Transverse colon (tissue), 4 donors: ENCODE measurements at regions not wholly inside any gene's neighbourhood (a gene's known extent, or its start where the extent isn't known, plus 50 kb on each side); places are given as distances from the start of the nearest gene placed in this dataset.

Experiments
- DNase-seq: peaks from one replicate; pipeline ENCODE4 v3.0.0-alpha.2; 2019
- H3K27ac ChIP-seq, 4 donors: fragments of 200-600 bp; sonication (generic); 2 replicates each; pipeline ENCODE4 v1.5.1; 2016 to 2018; ENCODE audit warnings: inconsistent platforms in 4 of 4
- H3K27me3 ChIP-seq: fragments of 200-600 bp; sonication (generic); 2 replicates; pipeline ENCODE4 v1.5.1; 2017; ENCODE audit warnings: inconsistent platforms
- H3K36me3 ChIP-seq, 4 donors: fragments of 200-600 bp; sonication (generic); 2 replicates each; pipeline ENCODE4 v1.5.1; 2017 to 2019; ENCODE audit warnings: inconsistent platforms in 4 of 4
- H3K4me1 ChIP-seq, 4 donors: fragments of 200-600 bp; sonication (generic); 2 replicates each; pipeline ENCODE4 v1.5.1; 2017 to 2020; ENCODE audit warnings: inconsistent platforms in 4 of 4
- H3K4me3 ChIP-seq, 4 donors: fragments of 200-600 bp; sonication (generic); 1 replicate in 1 of 4; 2 replicates in 3 of 4; pipeline versions ENCODE4 v1.5.1 to v1.6.1; 2017 to 2019; ENCODE audit warnings: inconsistent platforms in 4 of 4
- H3K9me3 ChIP-seq, 2 donors: fragments of 200-600 bp; sonication (generic); 2 replicates each; pipeline ENCODE4 v1.5.1; 2017 to 2019; ENCODE audit warnings: inconsistent platforms in 2 of 2
- EP300 ChIP-seq: sonication (generic); formaldehyde crosslinking; IDR thresholded peaks from one replicate; pipeline ENCODE4 v1.6.1; 2017; ENCODE audit warnings: antibody characterized with exemption, low read depth
- POLR2A ChIP-seq: fragments of 450-650 bp; IDR thresholded peaks from one replicate; pipeline ENCODE4 v1.6.1; 2016; ENCODE audit warnings: antibody characterized with exemption, mild to moderate bottlenecking, moderate library complexity
- POLR2AphosphoS5 ChIP-seq, 3 donors: sonication (generic); formaldehyde crosslinking; IDR thresholded peaks; one replicate each; pipeline ENCODE4 v1.6.1; 2016; ENCODE audit warnings: antibody characterized with exemption in 3 of 3
- WGBS, 2 donors: methylation state at CpG; one replicate each; pipeline ENCODE4 v1.1.5; 2018; ENCODE audit warnings: low coverage in 1 of 2; 5-methylcytosine and 5-hydroxymethylcytosine counted together
- in situ Hi-C, 4 donors: fragments of 200-750 bp; cut with MboI; loops; one replicate each; pipeline versions ENCODE4 v1.15.0 to v1.15.1; 2017; ENCODE audit warnings: low sequenced_read_pairs in 3 of 4, low pct_ligation_motif_present in 1 of 4, low pct_unique_long_range_greater_than_20kb in 1 of 4
- intact Hi-C: fragments of 100-400 bp; cut with DNase I; formaldehyde crosslinking; loops from one replicate; pipeline ENCODE4 v1.15.1; 2023; ENCODE audit warnings: low total_unique reads
- TF ChIP-seq, protein P1 (sequence below), 5 experiments: fragments of 200-600 bp in 3 of 5; fragments of 450-650 bp in 2 of 5; sonication (generic) in 3 of 5; IDR thresholded peaks; 1 replicate in 2 of 5; 2 replicates in 3 of 5; pipeline ENCODE4 v1.5.1; 2016 to 2017; ENCODE audit warnings: antibody characterized with exemption in 5 of 5, inconsistent platforms in 3 of 5, mild to moderate bottlenecking in 2 of 5, moderate library complexity in 1 of 5

DNA sequence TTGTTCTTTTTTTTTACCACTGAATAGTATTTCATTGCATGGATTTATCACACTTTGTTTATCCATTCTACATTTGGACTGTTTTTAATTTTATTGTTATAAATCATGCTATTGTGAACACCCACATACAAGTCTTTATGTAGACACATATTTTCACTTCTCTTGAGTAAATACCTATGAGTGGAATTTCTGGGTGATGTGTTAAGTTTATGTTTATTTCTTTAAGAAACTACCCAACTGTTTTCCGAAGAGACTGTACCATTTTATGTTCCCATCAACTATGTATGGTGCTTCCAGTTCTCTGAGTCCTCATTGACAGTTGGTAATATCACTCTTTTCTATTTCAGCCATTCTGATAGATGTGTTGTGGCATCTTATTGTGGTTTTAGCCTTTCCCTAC lies 54.0 kb downstream of the RIN2 start:
- Histone ChIP-seq H3K27ac (no peak overlapping the region), H3K4me3 (no peak overlapping the region), H3K4me1 (peaks cover 4 to 24% (median 6%) of the 10 kb centered on the region in 4 donors), H3K27me3 (no peaks in the 10 kb centered on the region), H3K9me3 (no peaks in the 10 kb centered on the region), H3K36me3 (no peaks in the 10 kb centered on the region)
- TF ChIP-seq POLR2A (no peak), POLR2AphosphoS5 (IDR thresholded peaks at IDR 0.05) (no peak), EP300 (no peak)
- TF ChIP-seq, protein P1, sequence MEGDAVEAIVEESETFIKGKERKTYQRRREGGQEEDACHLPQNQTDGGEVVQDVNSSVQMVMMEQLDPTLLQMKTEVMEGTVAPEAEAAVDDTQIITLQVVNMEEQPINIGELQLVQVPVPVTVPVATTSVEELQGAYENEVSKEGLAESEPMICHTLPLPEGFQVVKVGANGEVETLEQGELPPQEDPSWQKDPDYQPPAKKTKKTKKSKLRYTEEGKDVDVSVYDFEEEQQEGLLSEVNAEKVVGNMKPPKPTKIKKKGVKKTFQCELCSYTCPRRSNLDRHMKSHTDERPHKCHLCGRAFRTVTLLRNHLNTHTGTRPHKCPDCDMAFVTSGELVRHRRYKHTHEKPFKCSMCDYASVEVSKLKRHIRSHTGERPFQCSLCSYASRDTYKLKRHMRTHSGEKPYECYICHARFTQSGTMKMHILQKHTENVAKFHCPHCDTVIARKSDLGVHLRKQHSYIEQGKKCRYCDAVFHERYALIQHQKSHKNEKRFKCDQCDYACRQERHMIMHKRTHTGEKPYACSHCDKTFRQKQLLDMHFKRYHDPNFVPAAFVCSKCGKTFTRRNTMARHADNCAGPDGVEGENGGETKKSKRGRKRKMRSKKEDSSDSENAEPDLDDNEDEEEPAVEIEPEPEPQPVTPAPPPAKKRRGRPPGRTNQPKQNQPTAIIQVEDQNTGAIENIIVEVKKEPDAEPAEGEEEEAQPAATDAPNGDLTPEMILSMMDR (IDR thresholded peaks at IDR 0.05) = no peak
- in situ Hi-C loops (no loop called here), intact Hi-C loops (no loop called here)
- 86 to 87% methylated on average over 1 of the region's 1 CpG for WGBS, 2 donors
- DNase-seq = no peak

DNA sequence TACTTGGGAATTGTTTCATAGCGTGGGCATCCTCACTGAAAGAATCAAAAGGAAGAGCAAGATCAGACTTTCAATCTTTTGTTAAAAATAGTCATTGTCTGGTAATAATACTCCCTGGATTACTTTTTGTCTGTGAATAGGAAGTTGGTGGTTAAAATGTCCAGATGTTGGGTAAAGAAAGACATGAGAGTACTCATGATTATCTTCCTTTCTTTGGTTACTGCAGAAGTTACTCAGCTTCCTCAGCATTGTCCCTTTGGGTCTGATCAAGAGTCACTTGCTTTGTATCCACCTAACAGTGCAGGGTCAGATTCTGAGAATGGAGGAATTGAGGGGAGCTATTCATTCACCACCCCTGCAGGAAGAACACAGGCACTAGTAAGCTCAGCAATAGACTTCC lies 54.6 kb downstream of the RIN2 start:
- intact Hi-C loops = no loop called here
- 84 to 86% methylated on average over 1 of the region's 1 CpG for WGBS, 2 donors
- in situ Hi-C loops = no loop called here
- peaks cover 0 to 21% (median under 1%) of the 10 kb centered on the region in 4 donors for H3K4me1 ChIP-seq
- no peaks in the 10 kb centered on the region for H3K9me3 ChIP-seq
- no peak overlapping the region for H3K27ac ChIP-seq
- no peaks in the 10 kb centered on the region for H3K36me3 ChIP-seq
- no peak overlapping the region for H3K4me3 ChIP-seq
- H3K27me3 ChIP-seq = no peaks in the 10 kb centered on the region
- no peak for TF ChIP-seq POLR2AphosphoS5 (IDR thresholded peaks at IDR 0.05)
- TF ChIP-seq EP300 = no peak
- TF ChIP-seq POLR2A = no peak
- TF ChIP-seq, protein P1 (IDR thresholded peaks at IDR 0.05) = no peak
- no peak for DNase-seq

GRCh38 chr20:19813846-19814640 lies 56.0 kb downstream of the RIN2 start:
- in situ Hi-C loops = no loop called here
- no peak overlapping the region for H3K4me3 ChIP-seq
- peaks cover 0 to 21% (median 0%) of the 10 kb centered on the region in 4 donors for H3K4me1 ChIP-seq
- no peaks in the 10 kb centered on the region for H3K36me3 ChIP-seq
- H3K27ac ChIP-seq = peak overlapping the region in 1 of 4 donors; percentile 5
- TF ChIP-seq POLR2AphosphoS5 (IDR thresholded peaks at IDR 0.05) (no peak), EP300 (no peak), POLR2A (no peak)
- TF ChIP-seq, protein P1 (IDR thresholded peaks at IDR 0.05) = no peak
- no peaks in the 10 kb centered on the region for H3K9me3 ChIP-seq
- no peak for DNase-seq
- H3K27me3 ChIP-seq = no peaks in the 10 kb centered on the region
- intact Hi-C loops = no loop called here
- WGBS, 2 donors = 64 to 70% methylated on average over 8 to 9 of the region's 9 CpGs

DNA sequence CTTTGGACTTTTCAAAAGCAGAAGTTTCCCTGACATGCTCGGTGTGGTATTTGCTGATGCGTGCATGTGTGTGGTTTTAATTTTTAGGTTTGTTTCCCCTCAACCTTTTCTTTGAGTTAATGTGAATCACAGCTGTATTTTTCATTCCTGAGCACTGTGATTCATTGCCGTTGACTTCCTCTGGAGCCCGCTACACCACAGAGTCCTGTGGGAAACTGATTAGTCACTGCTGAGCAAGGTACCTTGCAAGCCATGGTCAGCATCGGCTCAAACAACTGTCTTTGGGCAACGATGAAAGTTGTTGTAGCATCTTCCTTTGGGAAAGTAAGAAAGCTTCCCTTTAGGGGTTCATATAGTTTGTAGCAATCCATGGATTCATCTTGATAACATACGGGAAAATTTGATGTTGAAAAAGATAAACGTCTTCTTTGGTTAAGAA lies 57.5 kb downstream of the RIN2 start:
- Histone ChIP-seq H3K4me1 (peaks cover 0 to 21% (median 0%) of the 10 kb centered on the region in 4 donors), H3K4me3 (no peak overlapping the region), H3K36me3 (no peaks in the 10 kb centered on the region), H3K27ac (peak overlapping the region in 2 of 4 donors; percentile 6 to 22), H3K9me3 (no peaks in the 10 kb centered on the region), H3K27me3 (no peaks in the 10 kb centered on the region)
- TF ChIP-seq, protein P1 (IDR thresholded peaks at IDR 0.05) = no peak
- peak in 1 of 3 donors; percentile 33 for TF ChIP-seq POLR2AphosphoS5 (IDR thresholded peaks at IDR 0.05)
- TF ChIP-seq POLR2A = no peak
- TF ChIP-seq EP300 = no peak
- WGBS, 2 donors = 50 to 55% methylated on average over 7 to 8 of the region's 8 CpGs
- in situ Hi-C loops = no loop called here
- no peak for DNase-seq
- intact Hi-C loops = no loop called here
